Activated CD4-positive, alpha-beta T cell treated with anti-CD3 and anti-CD28 coated beads, Interleukin-2, amount 50 U/mL, for 48 hours (primary cell): ENCODE measurements at regions not wholly inside any gene's neighbourhood (a gene's known extent, or its start where the extent isn't known, plus 50 kb on each side); places are given as distances from the start of the nearest gene placed in this dataset.

Source experiments
- DNase-seq, 2 experiments: peaks; one replicate each; pipeline ENCODE4 v3.0.0-alpha.2; 2020

DNA sequence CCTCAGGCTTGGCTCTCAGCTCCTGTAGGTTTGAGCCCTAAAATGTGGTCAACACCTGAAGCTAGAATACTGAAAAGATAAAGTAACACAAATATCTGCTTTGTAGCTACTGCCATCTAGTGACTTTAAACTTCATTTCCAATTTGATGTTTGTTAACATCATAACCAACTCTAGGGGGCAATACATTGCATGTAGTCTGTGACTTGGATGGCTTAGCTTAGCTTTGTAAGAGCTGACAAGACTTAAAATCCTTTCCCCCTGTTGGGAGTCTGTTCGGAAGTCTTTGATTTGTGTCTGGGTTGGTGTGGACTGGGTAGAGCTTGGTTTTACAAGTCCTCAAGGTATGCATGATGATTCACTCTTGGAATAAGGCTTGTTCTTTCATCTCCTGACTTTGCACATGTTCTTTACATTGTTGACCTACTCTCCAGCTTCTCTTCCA, 51.7 kb downstream of the SCN11A start:
- no peak for DNase-seq

DNA sequence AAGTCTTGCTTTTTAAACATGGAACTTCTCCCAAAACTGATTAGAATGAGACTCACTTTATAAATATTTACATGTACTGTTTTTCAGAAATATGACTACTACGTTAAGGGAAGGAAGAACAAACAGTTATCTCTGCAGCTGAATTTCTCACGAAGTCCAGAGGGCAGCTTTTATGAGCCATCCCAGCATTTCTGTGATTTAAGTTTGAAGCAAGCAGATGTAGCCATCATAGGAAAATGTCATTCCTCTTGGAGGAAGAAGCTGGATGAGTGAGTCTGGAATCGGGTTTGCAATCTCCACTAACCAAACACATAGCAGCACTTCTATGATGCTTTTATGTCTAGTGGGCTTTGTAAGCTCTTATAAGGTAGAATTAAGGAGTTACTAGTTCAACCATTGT, 53.7 kb downstream of the SCN11A start:
- no peak for DNase-seq

DNA sequence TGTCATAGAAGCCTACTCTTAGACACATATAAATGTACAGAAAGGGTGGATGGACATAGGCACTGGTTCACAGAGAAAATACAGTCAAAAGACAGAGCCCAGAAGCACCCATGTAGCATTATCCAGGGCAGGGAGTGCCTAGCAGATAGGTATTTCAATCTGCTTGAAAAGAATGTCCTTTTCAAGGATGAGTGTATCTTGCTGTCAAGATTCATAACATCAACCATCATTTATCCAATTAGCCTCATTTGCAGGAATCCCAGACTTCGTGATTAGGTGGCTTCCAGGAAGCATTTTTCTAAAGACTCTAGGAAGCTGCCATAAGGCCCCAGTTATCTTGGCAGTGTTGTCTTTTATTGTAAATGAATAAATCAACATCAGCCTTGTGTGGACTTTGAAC, 55.6 kb downstream of the SCN11A start:
- no peak for DNase-seq

DNA sequence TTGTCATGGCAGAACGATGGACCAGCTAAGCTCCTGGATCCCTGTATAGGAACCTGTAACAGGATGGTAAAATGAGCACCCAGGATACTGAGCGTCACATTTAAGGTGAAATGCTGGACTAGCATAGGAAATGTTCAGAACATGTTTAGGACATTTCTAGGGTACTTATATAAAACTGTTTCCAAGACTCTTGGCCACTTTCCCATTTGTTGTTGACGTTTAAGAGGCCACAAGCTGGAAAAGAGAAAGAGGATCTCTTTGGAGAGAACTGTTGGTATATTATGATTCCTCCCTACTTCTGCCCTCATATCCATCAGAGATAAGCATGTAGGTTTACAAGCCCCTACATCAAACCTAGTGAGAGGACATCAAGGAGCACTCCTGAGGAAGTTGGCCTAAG, 57.5 kb downstream of the SCN11A start:
- DNase-seq, result no peak

DNA sequence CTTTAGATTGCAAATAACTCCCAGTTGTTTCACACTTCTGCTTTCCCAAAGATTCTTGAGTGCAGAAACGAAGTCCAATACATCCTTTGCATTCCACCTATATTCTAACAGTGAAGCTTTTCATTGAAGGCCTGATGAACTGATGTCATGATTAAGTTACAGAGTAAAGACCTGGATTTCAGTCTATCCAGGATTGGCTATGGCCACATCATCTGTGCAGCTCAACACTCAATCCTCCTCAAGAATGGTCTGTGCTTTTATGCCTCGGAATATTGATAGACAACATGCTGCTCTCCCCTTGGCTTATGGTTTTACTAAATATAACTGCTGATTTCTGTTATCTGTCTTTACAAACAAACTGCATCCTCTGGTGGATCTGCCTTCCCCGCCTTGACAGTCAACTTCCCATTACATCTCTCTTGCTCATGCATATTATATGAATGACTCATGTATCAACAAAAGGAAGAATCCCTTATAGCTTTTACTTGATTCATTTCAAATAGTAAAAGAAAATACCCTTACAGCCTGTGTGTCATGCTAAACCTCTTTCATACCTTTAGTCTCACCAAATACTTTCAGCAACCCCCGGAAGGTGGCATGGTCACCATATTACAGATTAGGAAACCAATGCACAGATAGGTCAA, 59.5 kb downstream of the SCN11A start:
- DNase-seq, result no peak

DNA sequence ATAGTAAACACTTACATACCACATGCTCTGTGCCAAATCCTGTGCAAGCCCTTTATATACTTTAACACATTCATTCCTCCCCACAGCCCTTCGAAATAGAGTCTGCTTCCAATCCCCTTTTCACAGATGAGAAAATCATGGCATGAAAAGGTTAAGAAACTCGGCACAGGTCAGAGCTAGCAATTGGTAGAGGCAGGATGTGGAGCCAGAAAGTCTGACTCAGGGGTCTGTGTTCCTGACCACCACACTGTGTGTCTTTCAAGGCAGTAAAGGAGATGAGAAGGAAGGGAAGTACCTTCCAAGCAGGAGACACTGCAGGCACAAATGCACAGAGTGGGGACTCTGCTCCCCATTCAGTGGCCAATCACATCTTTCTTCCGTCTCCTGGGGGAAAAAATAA, 61.1 kb downstream of the SCN11A start:
- DNase-seq, result no peak

DNA sequence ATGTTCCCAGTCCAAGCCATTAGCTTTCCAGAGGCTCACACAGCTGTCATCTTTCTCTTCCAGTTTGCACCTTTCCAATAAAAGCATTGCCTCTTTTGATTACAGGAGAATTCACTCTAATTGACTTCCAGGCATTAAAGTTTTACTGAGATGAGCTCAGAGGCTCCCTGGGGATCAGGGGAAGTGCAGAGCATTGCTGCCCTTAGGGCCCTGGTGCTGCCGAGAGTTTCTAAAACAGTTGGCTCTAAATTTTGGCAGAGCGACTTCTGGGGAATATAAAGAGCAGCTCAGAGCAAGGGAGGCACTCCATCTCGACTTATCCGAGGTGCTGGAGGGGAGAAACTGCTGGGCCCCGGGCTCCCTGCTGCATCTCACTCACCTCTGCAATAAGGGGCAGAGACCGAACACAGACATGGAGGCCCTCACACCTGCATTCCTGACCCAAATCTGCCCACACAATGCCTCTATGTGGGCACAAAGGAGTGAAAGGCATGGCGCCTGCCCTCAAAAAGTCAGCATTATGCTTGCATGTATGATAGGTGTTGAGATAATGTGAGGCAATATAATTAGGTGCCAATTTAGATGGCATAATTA, 61.7 kb downstream of the SCN11A start:
- DNase-seq, result no peak

DNA sequence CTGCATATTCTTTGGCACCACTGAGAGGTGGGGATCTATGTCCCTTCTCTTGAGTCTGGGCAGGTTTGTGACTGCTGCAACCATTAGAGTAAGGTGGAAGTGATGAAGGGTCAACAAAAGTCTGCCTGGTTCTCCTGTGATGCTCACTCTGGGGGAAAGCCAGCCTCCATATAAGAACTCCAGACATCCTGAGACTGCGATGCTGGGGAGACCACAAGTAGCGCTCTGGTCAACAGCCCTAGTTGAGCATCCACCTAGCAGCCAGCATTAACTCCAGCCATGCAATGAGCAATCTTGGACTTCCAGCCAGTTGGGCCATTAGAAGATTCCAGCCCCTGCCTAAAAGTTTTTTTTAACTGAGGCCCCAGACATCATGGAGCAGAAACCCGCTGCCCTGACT, 62.8 kb downstream of the SCN11A start:
- no peak for DNase-seq

DNA sequence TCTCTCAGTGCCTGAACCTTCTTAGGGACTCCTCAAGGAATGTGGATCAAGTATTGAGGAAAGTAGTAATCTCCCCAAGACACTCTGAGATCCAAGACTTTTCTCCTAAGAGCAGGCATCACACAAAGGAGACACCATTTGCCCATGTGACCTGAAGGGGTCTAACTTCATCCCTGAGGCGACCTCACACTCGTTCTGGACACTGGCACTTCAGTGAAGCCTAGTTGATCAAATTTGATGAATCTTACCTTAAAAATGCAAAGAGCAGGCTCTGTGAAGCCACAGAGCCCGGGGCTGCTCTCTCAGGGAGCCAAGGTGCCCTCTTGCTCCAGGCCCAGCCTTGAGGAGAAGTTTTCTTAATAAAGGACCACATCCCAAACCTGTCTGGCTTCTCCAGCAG, 64.3 kb downstream of the SCN11A start:
- no peak for DNase-seq

DNA sequence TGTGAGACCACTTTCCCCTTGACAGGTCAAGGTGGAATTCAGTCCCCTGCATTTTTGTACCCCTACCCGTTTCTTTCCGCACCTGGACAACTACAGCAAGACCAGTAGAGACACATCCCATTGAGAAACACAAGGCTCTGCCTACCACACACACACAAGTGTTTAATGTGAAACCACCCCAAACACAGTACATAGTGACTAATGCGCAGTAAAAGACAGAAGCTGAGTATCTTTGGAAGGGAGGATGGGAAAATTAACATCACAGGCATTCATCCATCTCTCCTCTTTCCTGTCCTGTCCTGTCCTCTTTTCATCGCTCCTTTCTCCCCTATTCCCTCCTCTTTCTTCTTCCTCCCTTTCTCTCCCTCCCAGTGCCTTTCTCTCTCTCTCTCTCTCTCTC, 64.8 kb downstream of the SCN11A start:
- DNase-seq, result no peak

DNA sequence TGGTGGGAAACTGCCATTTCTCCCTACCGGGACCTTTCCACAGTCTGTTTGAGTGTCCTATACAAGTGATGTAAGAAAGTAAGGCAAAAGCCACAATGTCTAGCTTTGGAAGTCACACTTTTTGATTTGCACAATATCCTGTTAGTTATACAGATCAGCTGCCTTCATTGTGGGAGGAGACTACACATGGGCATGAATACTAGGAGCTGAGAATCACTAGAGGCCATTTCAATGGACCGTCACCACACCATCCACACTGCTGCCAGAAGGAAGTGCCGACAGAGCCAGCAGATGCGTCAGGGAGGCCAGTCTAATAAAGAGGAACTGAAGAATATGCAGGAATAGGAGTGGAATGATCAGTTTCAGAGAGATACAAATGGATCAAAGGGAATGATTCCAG, 65.8 kb downstream of the SCN11A start:
- DNase-seq, result no peak

DNA sequence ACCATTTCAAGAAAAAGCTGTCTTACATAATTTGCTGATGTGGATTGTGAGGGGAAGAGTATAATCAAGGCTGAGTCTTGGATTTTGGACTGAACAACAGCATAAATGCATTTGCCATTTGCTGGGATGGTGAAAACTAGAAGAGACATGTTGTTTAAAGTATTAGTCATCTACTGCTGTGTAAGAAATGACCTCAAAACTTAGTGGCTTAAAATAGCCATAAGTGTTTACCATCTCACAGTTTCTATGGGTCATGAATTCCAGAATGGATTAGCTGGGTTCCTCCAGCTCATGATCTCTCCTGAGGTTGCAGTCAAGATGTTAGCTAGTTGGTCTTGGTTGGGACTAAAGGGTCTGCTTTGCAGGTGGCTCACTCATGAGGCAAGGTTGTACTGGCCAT, 66.2 kb downstream of the SCN11A start:
- DNase-seq, result no peak

DNA sequence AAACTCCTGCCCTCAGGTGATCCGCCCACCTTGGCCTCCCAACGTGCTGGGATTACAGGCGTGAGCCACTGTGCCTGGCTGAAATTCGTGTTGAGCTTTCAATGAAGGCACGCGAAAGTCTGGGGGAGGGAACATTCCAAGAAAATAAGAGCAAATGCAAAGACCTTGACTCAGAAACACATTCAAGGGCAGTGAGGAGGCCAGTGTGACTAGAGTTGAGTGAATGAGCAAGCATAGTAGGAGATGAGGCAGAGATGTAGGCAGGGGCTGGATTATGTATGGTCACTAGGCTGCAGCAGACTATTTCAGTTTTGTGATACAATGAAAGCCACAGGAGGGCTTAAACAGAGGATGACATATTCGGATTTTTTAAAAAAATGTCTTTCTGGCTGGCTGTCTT, 67.0 kb downstream of the SCN11A start:
- DNase-seq, result no peak

DNA sequence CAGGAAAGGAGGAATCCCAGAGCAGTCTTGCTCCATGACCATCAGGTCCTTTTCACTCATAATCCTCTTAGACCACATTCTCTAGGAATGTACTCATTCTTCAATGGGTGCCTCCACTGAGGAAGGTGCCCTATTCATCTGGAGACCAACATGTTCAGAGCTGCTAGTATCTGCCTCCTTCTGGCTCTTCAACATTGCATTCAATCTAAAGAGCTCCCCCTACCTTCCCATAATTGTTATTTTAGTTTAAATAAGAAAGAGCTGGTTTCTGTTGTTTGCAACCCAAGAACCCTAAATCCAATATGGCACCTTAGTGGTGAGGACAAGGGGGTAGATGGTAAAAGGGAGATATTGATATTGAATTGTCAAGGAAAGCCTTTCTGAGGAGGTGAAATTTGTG, 67.6 kb downstream of the SCN11A start:
- no peak for DNase-seq

DNA sequence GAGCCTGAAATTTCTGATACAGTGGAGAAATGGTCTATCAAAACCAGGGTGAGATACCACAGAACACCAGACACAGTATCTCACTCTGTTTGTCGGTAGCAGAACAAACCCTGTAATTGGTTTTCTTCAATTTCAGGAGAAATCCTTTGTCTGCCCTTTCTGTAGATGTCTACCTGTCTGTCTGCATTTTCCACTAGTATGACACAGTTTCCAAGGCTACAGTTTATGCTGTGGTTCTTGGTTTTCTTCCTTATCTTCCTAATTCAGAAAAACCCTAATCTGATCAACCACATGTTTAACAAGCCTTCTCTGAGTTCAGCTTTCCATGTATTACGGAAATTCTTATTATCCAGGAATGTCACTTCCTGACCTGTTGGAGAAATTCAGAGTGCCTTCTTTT, 70.8 kb downstream of the SCN11A start:
- no peak for DNase-seq

DNA sequence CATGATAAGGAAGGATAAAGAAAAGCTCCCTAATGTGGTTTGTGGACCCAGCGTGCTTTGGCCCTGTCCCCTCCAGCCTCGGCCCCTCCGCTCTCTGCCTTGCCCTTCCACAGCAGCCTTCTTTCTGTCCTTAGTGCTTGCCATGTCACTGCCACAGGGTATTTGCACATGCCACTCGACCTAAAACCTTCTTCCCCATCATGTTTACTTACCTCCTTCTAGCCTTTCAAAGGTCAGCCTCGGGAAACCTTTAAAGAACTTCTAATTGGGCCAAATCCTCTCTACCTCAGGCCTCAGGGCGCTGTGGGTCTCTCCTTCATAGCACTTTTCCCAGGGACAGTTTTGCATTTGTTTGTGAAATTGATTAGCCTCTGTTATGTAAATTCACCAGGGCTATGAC, 73.0 kb downstream of the SCN11A start:
- no peak for DNase-seq

DNA sequence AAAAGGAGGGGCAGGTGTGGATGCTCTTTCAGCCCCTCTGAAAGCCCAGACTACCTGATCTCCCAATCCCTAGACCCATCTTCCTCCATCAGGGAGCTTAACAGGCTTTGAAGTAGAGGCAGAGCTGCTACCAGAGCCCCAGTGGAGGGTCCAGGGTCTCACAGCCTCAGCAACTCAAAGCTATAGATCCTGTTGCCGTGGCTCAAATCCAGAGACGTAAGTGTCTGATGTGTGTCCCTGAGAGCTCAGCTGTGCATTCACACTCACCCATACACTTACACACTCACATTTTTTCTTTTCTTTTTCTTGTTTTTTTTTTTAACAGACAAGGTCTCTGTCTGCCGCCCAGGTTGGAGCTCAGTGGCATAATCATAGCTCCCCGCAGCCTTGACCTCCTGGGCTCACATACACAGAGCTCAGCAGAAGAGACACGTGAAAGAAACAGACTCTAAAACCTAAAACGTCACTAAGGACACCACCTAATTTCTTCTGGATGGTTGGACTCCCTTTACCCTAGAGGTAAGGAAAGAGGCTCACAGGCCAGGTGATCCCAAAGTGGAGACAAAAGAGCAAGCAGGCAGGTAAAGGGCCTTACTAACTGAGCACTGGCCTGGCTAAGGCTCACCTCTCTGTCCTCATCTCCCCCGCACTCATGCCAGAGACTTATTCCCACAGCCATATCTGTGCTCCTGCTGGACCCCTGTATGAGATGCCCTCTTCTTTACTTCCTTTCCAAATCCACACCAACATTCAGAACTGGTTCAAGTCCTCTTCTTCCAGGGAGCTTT, 80.7 kb downstream of the SCN11A start:
- DNase-seq, result no peak

DNA sequence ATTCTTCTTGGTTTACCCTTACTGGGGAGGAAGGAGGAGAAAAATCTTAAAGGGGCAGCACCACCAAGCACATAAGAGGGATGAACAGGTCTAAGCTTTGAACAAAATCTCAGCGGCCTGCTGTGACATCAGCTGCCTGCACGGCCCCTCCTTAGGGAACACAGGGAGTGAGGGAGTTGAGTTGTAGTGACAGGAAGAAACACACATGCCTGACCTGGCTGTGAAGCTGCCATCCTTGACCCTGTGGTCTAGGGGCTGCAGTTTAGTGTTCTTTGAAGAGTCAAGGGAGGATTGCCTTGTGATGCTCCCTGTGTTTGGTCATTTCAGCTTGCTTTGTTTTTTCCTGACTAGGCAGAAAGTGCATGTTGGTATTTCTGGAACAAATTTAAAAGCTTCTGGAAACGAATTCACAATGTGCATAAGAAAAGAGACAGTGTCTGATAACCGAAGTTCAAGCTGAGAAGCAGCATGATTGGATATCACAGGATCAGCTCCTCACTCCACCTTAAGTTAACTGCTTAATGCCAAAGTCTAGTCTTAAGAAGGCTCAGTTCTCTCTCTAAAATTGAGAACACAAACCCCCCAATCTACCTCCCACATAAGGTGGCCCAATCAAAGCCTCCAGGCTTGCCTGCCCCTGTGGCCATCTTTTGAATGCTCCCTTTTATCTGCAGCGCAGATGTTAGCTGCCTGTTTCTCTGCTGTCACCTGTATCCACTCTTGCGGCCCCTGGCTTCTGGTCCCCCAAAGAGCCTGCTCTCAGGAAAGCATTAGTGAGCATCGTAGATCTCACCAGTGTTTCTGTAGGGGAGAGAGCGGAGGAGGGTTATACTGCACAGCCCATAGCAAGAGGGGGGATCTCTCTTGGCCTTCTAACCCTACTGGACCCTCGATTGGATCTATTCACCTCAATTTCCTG, 82.2 kb downstream of the SCN11A start:
- DNase-seq, result no peak

DNA sequence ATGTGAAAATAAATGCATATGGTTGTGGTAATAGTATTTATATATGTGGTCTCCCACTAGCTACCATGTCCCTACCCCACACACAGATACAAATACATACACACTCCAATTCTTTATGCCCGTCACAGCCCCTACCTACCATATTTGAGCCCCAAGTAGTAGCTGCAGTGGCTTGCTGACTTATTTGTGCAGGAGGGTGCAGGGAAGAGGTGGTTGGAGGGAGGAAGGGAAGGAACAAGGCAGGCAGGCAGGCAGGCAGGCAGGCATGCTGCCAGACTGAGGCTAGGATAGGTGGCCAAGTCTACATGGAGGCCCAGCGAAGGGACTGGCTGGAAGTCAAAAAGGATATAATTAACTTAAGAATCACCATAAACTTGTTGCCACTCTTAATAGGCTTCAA, 82.9 kb downstream of the SCN11A start:
- DNase-seq, result no peak

DNA sequence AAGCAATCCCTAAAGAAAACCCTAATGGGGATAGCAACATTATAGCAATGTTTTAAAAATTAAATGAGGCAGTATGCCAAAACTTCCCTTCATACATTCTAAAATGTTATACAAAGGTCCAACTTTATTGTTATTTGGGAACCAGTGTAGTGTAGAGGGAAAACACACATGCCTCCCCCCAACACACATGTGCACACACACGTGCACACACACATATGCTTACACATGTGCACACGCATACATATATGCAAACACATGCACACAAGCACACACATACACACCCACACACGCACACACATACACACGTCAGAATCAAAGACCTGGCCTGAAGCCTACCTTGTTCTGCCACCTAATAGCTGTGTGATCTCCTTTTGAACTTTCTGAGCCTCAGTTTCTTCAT, 83.3 kb downstream of the SCN11A start:
- DNase-seq, result no peak

DNA sequence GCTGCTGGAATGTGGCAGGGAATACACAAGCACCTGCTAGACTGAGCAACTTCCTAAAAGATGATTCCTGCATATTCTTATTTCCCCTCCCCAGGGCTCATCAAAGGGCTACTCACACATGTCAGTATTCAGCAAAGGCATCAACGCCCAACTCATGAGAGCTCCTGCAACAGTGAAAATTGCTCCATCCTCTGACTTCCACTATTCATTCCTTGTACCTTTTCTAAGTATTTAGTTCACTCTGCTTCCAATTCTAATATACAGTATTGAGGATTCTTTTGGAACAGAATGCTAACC, 84.1 kb downstream of the SCN11A start:
- DNase-seq, result no peak

DNA sequence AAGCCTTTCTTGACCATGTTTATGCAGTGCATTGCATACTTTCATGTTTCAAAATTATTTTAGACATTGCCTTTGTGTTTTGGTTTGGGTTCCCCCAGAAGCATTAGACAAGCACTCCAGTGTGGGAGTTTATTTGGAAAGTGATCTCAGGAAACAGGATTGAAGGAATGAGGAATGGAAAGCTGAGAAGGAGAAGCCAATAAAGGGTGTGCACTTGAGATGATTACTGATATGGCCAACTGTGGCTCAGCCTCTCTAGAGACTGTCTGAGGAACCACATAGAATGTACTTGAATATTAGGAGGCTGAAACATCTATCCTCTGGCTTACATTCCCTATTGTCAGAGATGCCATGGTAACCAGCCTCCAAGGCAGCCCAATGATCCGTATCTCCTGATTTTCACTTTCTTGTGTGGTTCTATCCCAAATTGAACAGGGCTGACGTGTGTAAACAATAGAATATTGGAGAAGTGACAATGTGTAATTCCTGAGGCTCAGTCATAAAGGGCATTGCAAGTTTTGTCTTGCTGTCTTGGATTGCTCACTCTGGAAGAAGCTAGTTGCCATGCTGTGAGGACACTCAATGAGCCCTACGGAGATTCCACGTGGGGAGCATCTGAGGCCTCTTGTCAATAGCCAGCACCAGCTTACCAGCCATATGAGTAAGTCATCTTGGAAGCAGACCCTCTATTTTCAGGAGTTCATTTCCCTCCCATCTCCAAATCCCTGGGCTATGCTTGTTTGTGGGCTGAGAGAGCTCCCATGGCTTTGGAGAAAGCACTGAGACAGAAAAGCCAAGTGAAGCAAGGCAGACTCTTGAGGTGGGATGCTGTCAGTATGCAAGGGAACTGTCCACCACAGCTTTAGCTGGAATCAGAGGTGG, 84.7 kb downstream of the SCN11A start:
- no peak for DNase-seq

DNA sequence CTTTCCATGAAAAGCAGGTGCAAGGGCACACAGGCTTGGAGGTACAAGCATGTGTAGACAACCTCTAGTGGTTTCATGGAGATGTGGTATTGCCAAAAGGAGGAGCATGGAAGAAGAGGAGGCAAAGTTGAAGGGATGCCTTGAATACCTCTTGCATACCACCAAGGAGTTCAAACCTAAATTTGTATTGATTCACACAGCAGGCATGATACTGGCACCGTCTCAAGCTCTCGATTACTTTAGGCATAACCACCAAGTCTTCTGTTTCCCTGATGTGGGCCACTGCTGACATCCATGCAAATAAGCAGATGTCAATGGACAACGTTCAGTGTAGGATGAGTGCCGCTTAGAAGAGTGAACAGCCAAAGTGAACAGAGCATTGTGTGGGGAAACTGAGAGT, 87.1 kb downstream of the SCN11A start:
- DNase-seq, result no peak
